ENCODE measurements at regions not wholly inside any gene's neighbourhood (a gene's known extent, or its start where the extent isn't known, plus 50 kb on each side); places are given as distances from the start of the nearest gene placed in this dataset.

- in situ Hi-C loops (cut with MboI; ENCODE audit: low sequenced_read_pairs): no loop called here
Observed at GRCh38 chr10:29763396-29763795, 128.6 kb upstream of the SVIL start.

DNA sequence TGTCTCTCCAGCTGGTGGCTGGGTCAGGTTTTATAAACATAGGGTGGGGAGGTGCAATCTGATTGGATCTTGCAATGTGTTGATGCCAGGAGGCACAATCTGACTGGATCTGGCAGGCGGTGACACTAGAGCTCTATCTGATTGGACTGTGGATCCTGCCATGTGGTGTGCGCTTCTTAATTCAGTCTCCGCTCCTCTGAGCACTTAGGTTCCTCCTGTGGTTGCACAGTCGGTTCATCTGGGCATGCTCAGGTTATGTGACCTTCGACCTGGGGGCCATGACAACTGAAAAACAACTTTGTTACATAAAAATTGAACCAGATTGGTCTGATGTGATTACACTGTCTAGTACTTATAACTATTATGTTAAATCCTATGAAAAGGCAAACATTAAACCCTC is 127.1 kb upstream of the SVIL start:
- in situ Hi-C loops (cut with MboI; ENCODE audit: low sequenced_read_pairs): no loop called here

GRCh38 chr10:29760138-29760900 is 125.5 kb upstream of the SVIL start:
- in situ Hi-C loops (cut with MboI; ENCODE audit: low sequenced_read_pairs): no loop called here

DNA sequence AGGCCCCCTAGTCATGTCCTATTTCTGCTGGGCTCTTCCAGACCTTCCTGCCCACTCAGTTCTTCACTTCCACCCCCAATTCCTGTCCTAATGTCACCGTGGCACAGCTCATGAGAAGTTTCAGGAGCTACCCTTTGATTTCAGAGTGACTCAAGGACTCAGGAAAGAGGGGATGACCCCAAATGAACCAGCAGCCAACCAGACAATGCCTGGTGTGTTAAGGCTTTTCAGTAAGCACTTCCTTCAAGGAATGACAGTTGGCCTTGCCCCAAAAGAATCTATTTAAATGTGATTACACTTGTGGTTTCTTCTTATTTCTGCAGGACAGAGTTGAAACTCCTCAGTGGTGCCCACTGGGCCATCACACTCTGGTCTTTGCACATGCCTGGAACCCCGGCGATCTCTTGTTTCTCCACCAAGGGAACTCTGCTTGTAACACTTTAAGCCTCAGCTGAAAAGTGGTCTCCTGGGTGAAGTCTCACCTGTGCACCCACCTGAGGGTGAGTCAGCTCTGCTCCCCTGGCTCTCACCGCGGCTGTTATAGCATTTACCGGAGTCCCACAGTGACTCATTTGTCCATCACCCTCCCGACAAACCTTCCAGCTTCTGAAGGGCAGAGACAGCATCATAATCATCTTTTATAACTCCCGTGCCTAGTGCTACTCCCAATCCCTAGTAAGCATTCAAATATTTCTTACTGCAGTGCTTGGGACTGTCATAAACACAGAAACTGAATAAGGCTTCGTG is 123.0 kb upstream of the SVIL start:
- in situ Hi-C loops (cut with MboI; ENCODE audit: low sequenced_read_pairs): no loop called here

DNA sequence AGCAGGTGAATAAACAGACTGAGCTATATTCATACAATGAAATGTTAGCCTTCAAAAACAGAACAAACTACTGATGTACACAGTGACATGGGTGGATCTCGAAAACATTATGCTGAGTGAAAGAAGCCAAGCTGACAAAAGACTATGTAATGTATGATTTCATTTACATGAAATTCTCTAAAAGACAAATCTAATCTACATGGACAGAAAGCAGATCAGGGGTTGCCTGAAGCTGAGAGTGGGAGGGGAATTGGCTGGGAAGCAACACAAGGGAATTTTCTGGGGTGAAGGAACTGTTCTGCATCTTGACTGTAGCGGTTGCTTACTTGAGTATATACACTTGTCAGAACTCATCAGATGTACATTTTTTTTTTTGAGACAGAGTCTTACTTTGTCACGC is 121.7 kb upstream of the SVIL start:
- in situ Hi-C loops (cut with MboI; ENCODE audit: low sequenced_read_pairs): no loop called here

GRCh38 chr10:29753283-29753682 is 118.5 kb upstream of the SVIL start:
- in situ Hi-C loops (cut with MboI; ENCODE audit: low sequenced_read_pairs): no loop called here

DNA sequence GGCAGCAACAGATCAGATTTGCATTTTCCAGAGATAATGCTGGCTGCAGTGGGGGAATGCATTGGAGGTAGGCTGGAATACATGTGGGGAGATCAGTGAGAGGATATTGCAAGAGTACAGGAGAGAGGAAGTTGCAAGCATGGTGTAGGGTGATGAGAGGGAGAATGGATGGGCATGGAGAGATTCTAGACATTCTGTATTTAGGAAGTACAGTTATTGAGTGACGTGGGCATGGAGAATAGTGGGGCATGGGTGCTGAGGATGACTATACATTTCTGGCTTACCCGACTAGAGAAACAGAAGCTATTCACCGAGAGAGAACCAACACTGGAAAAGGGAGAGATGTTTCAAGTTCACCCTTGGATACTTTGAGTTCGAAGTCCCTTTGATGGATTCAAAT is 116.9 kb upstream of the SVIL start:
- in situ Hi-C loops (cut with MboI; ENCODE audit: low sequenced_read_pairs): no loop called here

GRCh38 chr10:29751240-29751639 is 116.5 kb upstream of the SVIL start:
- in situ Hi-C loops (cut with MboI; ENCODE audit: low sequenced_read_pairs): no loop called here

- in situ Hi-C loops (cut with MboI; ENCODE audit: low sequenced_read_pairs): no loop called here
Observed at GRCh38 chr10:29749150-29749549, 114.4 kb upstream of the SVIL start.

GRCh38 chr10:29748109-29748650 is 113.4 kb upstream of the SVIL start:
- in situ Hi-C loops (cut with MboI; ENCODE audit: low sequenced_read_pairs): no loop called here

DNA sequence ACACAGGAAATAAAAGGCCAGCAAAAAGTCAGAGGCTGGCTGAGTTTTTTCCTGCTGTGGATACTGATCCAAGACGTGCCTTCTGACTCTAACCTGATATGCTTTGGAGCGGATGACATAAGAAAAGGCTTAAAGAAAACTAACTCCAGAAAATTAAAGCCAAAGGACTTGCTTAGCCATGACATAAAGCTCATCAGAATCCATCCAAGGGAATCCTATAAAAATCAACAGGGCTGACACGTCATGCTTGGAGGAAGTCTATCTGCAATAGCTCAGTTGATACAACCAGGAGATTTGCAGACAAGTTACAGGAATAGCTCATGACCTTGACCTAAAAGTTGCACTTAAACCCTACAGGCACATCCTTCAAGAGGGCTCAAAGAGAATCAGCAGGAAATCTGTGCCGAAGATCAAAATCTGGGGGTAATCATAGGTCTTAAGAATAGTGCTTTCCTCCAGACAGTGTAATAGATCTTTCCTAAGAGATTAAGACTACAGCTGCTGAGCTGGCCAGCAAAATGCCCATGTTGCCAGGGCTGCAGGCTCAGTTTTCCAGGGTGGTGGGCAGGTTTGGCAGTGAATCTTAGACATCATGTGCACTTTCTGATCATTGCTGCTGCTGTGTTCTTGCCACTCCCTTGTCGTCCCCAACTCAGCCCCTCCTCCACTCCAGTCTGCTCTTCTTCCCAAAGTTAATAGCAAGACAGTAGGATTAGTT is 111.5 kb upstream of the SVIL start:
- in situ Hi-C loops (cut with MboI; ENCODE audit: low sequenced_read_pairs): no loop called here

- in situ Hi-C loops (cut with MboI; ENCODE audit: low sequenced_read_pairs): no loop called here
Observed at GRCh38 chr10:29740981-29741545, 106.3 kb upstream of the SVIL start.

DNA sequence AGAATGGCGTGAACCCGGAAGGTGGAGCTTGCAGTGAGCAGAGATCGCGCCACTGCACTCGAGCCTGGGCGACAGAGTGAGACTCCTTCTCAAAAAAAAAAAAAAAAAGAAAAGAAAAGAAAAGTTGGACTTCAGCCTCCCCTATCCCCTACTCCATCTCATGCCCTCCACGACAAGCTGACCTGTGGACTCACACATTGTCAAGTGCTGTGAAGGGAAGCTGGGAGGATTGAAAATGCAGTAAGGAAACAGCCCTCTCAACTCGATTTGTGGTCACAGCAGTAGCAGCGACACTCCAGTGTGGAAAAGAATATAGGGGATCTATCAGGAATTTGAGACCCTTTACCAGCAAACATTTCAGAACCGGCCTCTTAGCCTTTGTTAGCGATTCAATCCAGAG is 103.6 kb upstream of the SVIL start:
- in situ Hi-C loops (cut with MboI; ENCODE audit: low sequenced_read_pairs): loop anchor here (10.0 kb wide), 1 partner anchor 134 kb away; no protein-coding TSS in a partner anchor

GRCh38 chr10:29737074-29737593 is 102.4 kb upstream of the SVIL start:
- in situ Hi-C loops (cut with MboI; ENCODE audit: low sequenced_read_pairs): loop anchor here (10.0 kb wide), 1 partner anchor 132 kb away; no protein-coding TSS in a partner anchor

GRCh38 chr10:29736366-29737073 is 101.7 kb upstream of the SVIL start:
- in situ Hi-C loops (cut with MboI; ENCODE audit: low sequenced_read_pairs): loop anchor here (10.0 kb wide), 1 partner anchor 132 kb away; no protein-coding TSS in a partner anchor

DNA sequence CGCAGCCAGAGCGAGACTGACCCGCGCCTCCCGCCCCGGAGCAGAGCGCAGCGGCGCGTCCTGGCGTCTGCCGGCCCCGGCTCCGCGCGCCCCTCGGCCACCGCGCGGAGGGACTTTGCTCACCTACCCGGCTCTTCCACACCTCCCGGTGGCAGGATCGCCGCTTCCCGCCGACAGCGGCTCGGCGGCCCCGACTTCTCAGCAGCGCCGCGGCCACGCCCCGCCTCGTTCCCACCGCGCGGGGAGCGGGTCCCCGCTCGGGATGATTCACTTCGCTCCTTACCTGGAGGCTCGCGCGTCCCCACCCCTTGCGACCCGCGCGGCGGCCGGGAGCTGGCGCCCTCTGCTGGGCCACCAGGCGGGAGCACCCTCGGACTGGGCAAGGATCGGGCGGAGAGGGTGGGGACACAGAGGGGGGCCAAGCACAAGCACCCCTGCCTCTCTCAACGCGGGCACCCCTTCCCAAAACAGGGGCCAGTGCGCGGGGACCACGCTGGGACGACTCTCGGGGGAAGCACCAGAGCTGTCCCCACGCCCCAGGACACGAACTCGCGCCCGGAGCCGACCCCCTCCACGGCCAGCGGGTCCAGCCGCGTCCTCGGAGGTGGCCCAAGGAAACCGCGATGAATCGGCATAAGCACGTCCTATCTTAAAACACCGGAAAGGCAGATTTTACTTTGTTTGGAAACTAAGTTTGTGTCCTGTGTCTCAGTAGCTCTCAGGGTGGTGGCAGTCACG is 101.0 kb upstream of the SVIL start:
- in situ Hi-C loops (cut with MboI; ENCODE audit: low sequenced_read_pairs): loop anchor here (10.0 kb wide), 1 partner anchor 131 kb away; no protein-coding TSS in a partner anchor

DNA sequence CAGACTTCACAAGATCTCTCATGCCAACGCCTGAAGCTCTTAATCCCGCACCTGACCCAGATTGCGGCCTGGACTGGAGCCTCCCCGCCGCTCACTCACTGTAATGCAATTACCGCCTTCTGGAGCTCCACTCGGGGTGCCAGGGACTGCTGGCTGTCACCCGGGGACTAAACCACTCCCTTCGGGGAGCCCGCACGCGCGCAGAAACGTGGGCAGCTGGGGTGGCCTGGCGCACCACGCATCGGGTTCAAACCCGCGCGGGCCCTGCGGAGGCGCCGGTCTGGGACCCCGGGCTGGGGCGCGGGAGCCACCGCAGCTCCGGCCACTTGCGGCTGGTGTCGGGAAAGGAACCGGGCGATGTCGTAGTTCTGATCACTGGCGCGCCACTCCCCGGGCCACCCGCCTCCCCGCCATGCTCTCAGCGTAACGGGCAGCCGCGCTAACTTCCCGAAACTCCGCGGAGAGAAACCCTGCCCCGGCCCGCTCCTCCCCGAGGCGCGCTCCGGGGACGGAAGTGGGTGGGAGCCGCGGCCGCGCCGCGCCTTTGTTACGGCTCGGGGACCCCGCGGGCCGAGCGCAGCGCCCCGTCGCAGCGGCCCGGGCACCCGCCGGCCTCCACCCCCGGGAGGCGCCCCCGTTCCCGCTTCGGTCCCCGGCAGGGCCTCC is 100.3 kb upstream of the SVIL start:
- in situ Hi-C loops (cut with MboI; ENCODE audit: low sequenced_read_pairs): loop anchor here (10.0 kb wide), 1 partner anchor 130 kb away; no protein-coding TSS in a partner anchor

- in situ Hi-C loops (cut with MboI; ENCODE audit: low sequenced_read_pairs): loop anchor here (10.0 kb wide), 1 partner anchor 130 kb away; no protein-coding TSS in a partner anchor
Observed at GRCh38 chr10:29734640-29734961, 99.8 kb upstream of the SVIL start.

- in situ Hi-C loops (cut with MboI; ENCODE audit: low sequenced_read_pairs): loop anchor here (10.0 kb wide), 1 partner anchor 129 kb away; no protein-coding TSS in a partner anchor
Observed at GRCh38 chr10:29733323-29733722, 98.6 kb upstream of the SVIL start.

Measured in HL-60/S4 treated with phorbol 12-myristate 13-acetate at 8.2 ng/mL for 4 days and 3 days (cell line).